HUES64 (cell line): ENCODE measurements at regions not wholly inside any gene's neighbourhood (a gene's known extent, or its start where the extent isn't known, plus 50 kb on each side); places are given as distances from the start of the nearest gene placed in this dataset.
A peak's percentile ranks its signal among the peaks of the same experiment; 100 is the strongest.

Source experiments
- H3K27ac ChIP-seq: 2 replicates; pipeline ENCODE4 v1.7.0; 2013; ENCODE audit warnings: low read depth, low read length, inconsistent platforms
- H3K27me3 ChIP-seq: 2 replicates; pipeline ENCODE4 v1.6.1; 2013; ENCODE audit warnings: mild to moderate bottlenecking, low read length; ENCODE audit not compliant: insufficient read depth
- H3K36me3 ChIP-seq: 2 replicates; pipeline ENCODE4 v1.6.1; 2013; ENCODE audit warnings: mild to moderate bottlenecking, low read length; ENCODE audit not compliant: insufficient read depth
- H3K4me1 ChIP-seq: 2 replicates; pipeline ENCODE4 v1.6.1; 2013; ENCODE audit warnings: mild to moderate bottlenecking, low read length, moderate library complexity; ENCODE audit not compliant: insufficient read depth
- H3K4me3 ChIP-seq: 2 replicates; pipeline ENCODE4 v1.5.1; 2013; ENCODE audit warnings: mild to moderate bottlenecking, low read length, moderate library complexity
- H3K9ac ChIP-seq: 2 replicates; pipeline ENCODE4 v1.6.1; 2013; ENCODE audit warnings: mild to moderate bottlenecking, low read depth, low read length
- H3K9me3 ChIP-seq: 2 replicates; pipeline ENCODE4 v1.6.1; 2013; ENCODE audit warnings: low read depth, low read length; ENCODE audit not compliant: insufficient read depth
- WGBS: fragments of 150-250, 120-280 bp; methylation state at CpG from one replicate; pipeline ENCODE4 v1.1.7; 2013; ENCODE audit warnings: missing lambda C conversion rate; 5-methylcytosine and 5-hydroxymethylcytosine counted together

GRCh38 chr16:51399908-51400670, 249.0 kb upstream of the SALL1 start:
- Histone ChIP-seq H3K4me1 (no peaks in the 10 kb centered on the region), H3K27ac (no peak overlapping the region), H3K9me3 (peaks cover 19% of the 10 kb centered on the region), H3K36me3 (no peaks in the 10 kb centered on the region), H3K4me3 (no peak overlapping the region), H3K27me3 (no peaks in the 10 kb centered on the region), H3K9ac (no peak overlapping the region)
- WGBS: 95% methylated on average over 5 of the region's 5 CpGs

- peaks cover 14% of the 10 kb centered on the region for H3K9me3 ChIP-seq
- no peak overlapping the region for H3K4me3 ChIP-seq
- peaks cover 43% of the 10 kb centered on the region for H3K4me1 ChIP-seq
- no peak overlapping the region for H3K27ac ChIP-seq
- no peaks in the 10 kb centered on the region for H3K36me3 ChIP-seq
- no peaks in the 10 kb centered on the region for H3K27me3 ChIP-seq
- no peak overlapping the region for H3K9ac ChIP-seq
These were observed 243.4 kb upstream of the SALL1 start for GRCh38 chr16:51394421-51394820.

- no peaks in the 10 kb centered on the region for H3K36me3 ChIP-seq
- H3K27me3 ChIP-seq: no peaks in the 10 kb centered on the region
- 90% methylated on average over 2 of the region's 2 CpGs for WGBS
- H3K4me1 ChIP-seq: peaks cover 43% of the 10 kb centered on the region
- no peak overlapping the region for H3K4me3 ChIP-seq
- peak overlapping the region; percentile 98; the same call in 1 of the 2 replicates for H3K27ac ChIP-seq
- H3K9ac ChIP-seq: no peak overlapping the region
- H3K9me3 ChIP-seq: peaks cover 21% of the 10 kb centered on the region
These were observed 242.4 kb upstream of the SALL1 start for GRCh38 chr16:51393381-51394005.

GRCh38 chr16:51392521-51393187, 241.6 kb upstream of the SALL1 start:
- Histone ChIP-seq H3K27ac (peak overlapping the region; percentile 98), H3K27me3 (no peaks in the 10 kb centered on the region), H3K36me3 (no peaks in the 10 kb centered on the region), H3K9ac (peak overlapping the region; percentile 49), H3K4me3 (peak overlapping the region; percentile 32), H3K4me1 (peaks cover 43% of the 10 kb centered on the region), H3K9me3 (peaks cover 16% of the 10 kb centered on the region)
- 13% methylated on average over 15 of the region's 16 CpGs for WGBS

GRCh38 chr16:51391798-51392511, 240.9 kb upstream of the SALL1 start:
- Histone ChIP-seq H3K36me3 (no peaks in the 10 kb centered on the region), H3K27ac (peak overlapping the region; percentile 98), H3K9ac (peak overlapping the region; percentile 58), H3K4me3 (peak overlapping the region; percentile 17), H3K9me3 (peaks cover 12% of the 10 kb centered on the region), H3K27me3 (no peaks in the 10 kb centered on the region), H3K4me1 (peaks cover 43% of the 10 kb centered on the region)
- WGBS: 4% methylated on average over 19 of the region's 19 CpGs

GRCh38 chr16:51390877-51391276, 239.8 kb upstream of the SALL1 start:
- Histone ChIP-seq H3K27ac (peak overlapping the region; percentile 87; the same call in 1 of the 2 replicates), H3K27me3 (no peaks in the 10 kb centered on the region), H3K9me3 (peaks cover 12% of the 10 kb centered on the region), H3K4me1 (peaks cover 43% of the 10 kb centered on the region), H3K4me3 (no peak overlapping the region), H3K9ac (no peak overlapping the region), H3K36me3 (no peaks in the 10 kb centered on the region)
- 37% methylated on average over 2 of the region's 3 CpGs for WGBS

- peak overlapping the region; percentile 87; the same call in 1 of the 2 replicates for H3K27ac ChIP-seq
- 65% methylated on average over 1 of the region's 1 CpG for WGBS
- H3K9ac ChIP-seq: no peak overlapping the region
- no peak overlapping the region for H3K4me3 ChIP-seq
- H3K9me3 ChIP-seq: peaks cover 12% of the 10 kb centered on the region
- no peaks in the 10 kb centered on the region for H3K36me3 ChIP-seq
- no peaks in the 10 kb centered on the region for H3K27me3 ChIP-seq
- H3K4me1 ChIP-seq: peaks cover 43% of the 10 kb centered on the region
These were observed 238.8 kb upstream of the SALL1 start for GRCh38 chr16:51389881-51390280.

GRCh38 chr16:51388516-51388951, 237.5 kb upstream of the SALL1 start:
- peaks cover 51% of the 10 kb centered on the region for H3K4me1 ChIP-seq

GRCh38 chr16:51383909-51384308, 232.8 kb upstream of the SALL1 start:
- Histone ChIP-seq H3K9me3 (peaks cover 2% of the 10 kb centered on the region; the same call in 1 of the 2 replicates), H3K9ac (no peak overlapping the region), H3K4me3 (no peak overlapping the region), H3K27ac (no peak overlapping the region), H3K36me3 (no peaks in the 10 kb centered on the region), H3K4me1 (peaks cover 22% of the 10 kb centered on the region), H3K27me3 (no peaks in the 10 kb centered on the region)
- 69% methylated on average over 3 of the region's 3 CpGs for WGBS

More at GRCh38 chr16:51388516-51388951, 237.5 kb upstream of the SALL1 start:
- H3K36me3 ChIP-seq: no peaks in the 10 kb centered on the region
- no peak overlapping the region for H3K9ac ChIP-seq
- WGBS: 73% methylated on average over 6 of the region's 6 CpGs
- peaks cover 12% of the 10 kb centered on the region for H3K9me3 ChIP-seq
- no peak overlapping the region for H3K4me3 ChIP-seq
- H3K27me3 ChIP-seq: no peaks in the 10 kb centered on the region
- peak overlapping the region; percentile 11; the same call in 1 of the 2 replicates for H3K27ac ChIP-seq

GRCh38 chr16:51382940-51383339, 231.9 kb upstream of the SALL1 start:
- Histone ChIP-seq H3K4me3 (no peak overlapping the region), H3K9me3 (no peaks in the 10 kb centered on the region), H3K27ac (peak overlapping the region; percentile 4; the same call in 1 of the 2 replicates), H3K27me3 (no peaks in the 10 kb centered on the region), H3K4me1 (peaks cover 22% of the 10 kb centered on the region), H3K9ac (no peak overlapping the region), H3K36me3 (no peaks in the 10 kb centered on the region)
- WGBS: no CpG with 5 or more reads among the region's 1 CpG
